Muscle layer of colon (tissue), 2 donors: ENCODE measurements at regions not wholly inside any gene's neighbourhood (a gene's known extent, or its start where the extent isn't known, plus 50 kb on each side); places are given as distances from the start of the nearest gene placed in this dataset.

Experiments used
- H3K27ac ChIP-seq: one replicate; pipeline ENCODE4 v1.7.0; 2013; ENCODE audit warnings: low read depth, mild to moderate bottlenecking, low read length, moderate library complexity
- H3K27me3 ChIP-seq, 2 donors: one replicate each; pipeline ENCODE4 v1.7.0; 2013; ENCODE audit warnings: low read length in 2 of 2, mild to moderate bottlenecking in 2 of 2; ENCODE audit not compliant: insufficient read depth in 2 of 2, control insufficient read depth in 1 of 2
- H3K36me3 ChIP-seq: one replicate; pipeline ENCODE4 v1.7.0; 2013; ENCODE audit warnings: mild to moderate bottlenecking, low read length; ENCODE audit not compliant: insufficient read depth
- H3K4me1 ChIP-seq: one replicate; pipeline ENCODE4 v1.7.0; 2013; ENCODE audit warnings: mild to moderate bottlenecking, low read length; ENCODE audit not compliant: insufficient read depth
- H3K4me3 ChIP-seq, 2 donors: one replicate each; pipeline ENCODE4 v1.7.0; 2013; ENCODE audit warnings: low read length in 2 of 2, low read depth in 1 of 2, mild to moderate bottlenecking in 1 of 2, moderate library complexity in 1 of 2
- H3K9ac ChIP-seq: one replicate; pipeline ENCODE4 v1.7.0; 2013; ENCODE audit warnings: low read length
- H3K9me3 ChIP-seq: one replicate; pipeline ENCODE4 v1.7.0; 2013; ENCODE audit warnings: mild to moderate bottlenecking, low read length
- donor health status: abdominal sarcoma.
- donor health status: Adenocarcinoma of cecum.

DNA sequence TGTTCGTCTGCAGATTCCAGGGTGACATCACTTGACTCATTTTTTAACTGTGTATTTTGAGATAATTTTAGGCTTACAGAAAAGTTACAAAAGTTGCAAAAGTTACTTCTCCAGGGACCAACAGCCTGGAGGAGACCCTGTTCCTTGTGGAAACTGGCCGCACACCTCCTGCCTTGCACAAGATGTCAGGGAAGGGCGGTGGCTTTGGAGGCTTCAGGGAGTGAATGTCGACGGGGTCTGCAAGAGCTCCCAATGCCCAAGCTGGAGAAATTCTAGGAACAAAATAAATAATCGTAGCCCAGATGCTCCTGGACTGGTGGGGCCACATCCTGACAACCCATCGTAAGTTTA is 62.2 kb upstream of the FAM20C start:
- Histone ChIP-seq H3K9ac (no peak overlapping the region), H3K36me3 (no peaks in the 10 kb centered on the region), H3K9me3 (no peaks in the 10 kb centered on the region), H3K4me1 (peaks cover 28% of the 10 kb centered on the region), H3K4me3 (peak overlapping the region in 1 of 2 donors; percentile 12), H3K27me3 (no peaks in the 10 kb centered on the region), H3K27ac (no peak overlapping the region)

DNA sequence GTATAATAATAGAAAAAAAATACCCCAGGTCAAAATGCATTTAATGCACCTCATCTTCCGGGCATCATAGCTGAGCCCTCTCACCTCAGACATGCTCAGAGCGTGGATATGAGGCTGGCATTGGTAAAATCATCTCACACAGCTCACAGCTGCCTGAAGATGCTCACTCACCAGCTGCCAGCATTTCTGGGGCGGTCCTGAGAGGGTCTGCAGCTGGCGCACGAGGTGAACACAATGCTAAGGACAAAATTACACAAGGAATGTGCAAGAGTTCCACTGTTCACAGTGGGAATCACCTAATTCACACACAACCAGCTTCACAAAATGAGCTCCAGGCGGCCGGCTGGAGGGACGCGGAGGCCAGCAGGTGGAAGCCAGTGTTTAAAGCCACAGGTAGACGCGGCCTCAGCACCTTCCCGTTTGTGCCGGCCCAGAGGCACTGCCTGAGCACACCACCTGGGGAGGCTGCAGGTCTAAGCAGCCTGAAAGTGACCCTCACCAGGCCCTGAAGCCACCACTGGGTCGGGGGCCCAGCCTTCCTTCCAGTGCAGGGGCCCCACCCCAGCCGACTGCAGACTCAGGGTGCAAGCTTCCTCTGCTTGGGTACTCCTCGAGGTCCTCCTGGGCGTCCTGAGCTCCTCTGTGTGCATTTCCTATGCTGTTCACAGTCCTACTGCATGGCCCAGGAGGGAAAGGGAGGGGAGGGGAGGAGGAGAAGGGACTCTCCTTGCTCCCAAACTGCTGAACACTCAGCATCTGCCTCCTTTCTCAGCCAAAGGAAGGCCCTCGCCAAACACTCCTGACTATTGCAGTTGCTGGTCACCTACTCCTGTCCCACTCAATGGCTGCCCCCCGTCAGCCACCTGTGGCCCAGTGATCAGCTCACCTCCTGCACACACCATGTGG is 61.2 kb upstream of the FAM20C start:
- H3K4me1 ChIP-seq = peaks cover 28% of the 10 kb centered on the region
- no peaks in the 10 kb centered on the region for H3K27me3 ChIP-seq
- no peaks in the 10 kb centered on the region for H3K36me3 ChIP-seq
- H3K4me3 ChIP-seq = no peak overlapping the region
- no peak overlapping the region for H3K9ac ChIP-seq
- no peak overlapping the region for H3K27ac ChIP-seq
- H3K9me3 ChIP-seq = no peaks in the 10 kb centered on the region

DNA sequence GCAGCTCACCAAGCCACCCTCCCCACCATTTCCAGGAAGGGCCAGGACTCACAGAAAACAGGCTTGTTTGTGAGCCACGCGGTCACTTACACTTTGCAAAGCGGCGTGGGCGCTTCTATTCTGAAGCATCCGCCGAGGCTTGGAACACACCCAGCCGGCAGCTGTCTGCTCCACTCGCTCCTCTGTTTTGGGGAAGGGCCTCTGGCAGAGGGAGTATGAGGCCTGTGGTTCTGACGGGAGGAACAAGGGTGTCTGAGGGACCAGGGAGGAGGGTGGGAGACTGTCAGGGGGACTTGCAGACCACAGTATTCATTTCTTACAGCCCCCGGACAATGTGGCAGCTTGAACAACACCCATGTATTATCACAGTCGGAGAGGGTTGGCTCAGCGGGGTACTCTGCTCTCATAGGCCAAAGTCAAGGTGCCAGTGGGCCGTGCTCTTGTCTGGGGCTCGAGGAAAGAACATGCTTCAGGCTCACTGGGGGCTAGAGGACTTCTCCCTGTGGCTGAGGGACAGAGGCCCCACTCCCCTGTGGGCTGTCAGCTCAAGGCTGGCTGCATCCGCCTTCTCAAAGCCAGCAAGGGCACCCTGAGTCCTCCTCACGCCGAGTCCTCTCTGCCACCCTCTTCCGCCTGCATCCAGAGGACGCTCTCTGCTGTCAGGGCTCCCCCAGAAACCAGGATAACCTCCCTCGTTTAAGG is 60.4 kb upstream of the FAM20C start:
- Histone ChIP-seq H3K9ac (no peak overlapping the region), H3K9me3 (no peaks in the 10 kb centered on the region), H3K27ac (no peak overlapping the region), H3K36me3 (no peaks in the 10 kb centered on the region), H3K4me3 (no peak overlapping the region), H3K27me3 (no peaks in the 10 kb centered on the region), H3K4me1 (peaks cover 28% of the 10 kb centered on the region)

DNA sequence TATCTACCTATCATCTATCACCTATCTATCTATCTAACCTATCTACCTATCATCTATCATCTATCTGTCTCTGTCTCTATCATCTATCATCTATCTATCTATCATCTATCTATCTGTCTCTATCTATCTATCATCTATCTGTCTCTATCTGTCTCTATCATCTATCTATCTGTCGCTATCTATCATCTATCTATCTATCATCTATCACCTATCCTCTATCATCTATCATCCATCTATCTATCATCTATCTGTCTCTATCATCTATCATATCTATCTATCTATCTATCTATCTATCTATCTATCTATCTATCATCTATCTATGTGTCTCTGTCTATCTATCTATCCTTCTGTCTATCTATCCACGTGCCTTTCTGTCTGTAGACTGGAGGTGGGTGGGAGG is 59.5 kb upstream of the FAM20C start:
- H3K27me3 ChIP-seq = no peaks in the 10 kb centered on the region
- H3K36me3 ChIP-seq = no peaks in the 10 kb centered on the region
- no peak overlapping the region for H3K4me3 ChIP-seq
- H3K4me1 ChIP-seq = peaks cover 28% of the 10 kb centered on the region
- H3K27ac ChIP-seq = no peak overlapping the region
- no peaks in the 10 kb centered on the region for H3K9me3 ChIP-seq
- H3K9ac ChIP-seq = no peak overlapping the region

DNA sequence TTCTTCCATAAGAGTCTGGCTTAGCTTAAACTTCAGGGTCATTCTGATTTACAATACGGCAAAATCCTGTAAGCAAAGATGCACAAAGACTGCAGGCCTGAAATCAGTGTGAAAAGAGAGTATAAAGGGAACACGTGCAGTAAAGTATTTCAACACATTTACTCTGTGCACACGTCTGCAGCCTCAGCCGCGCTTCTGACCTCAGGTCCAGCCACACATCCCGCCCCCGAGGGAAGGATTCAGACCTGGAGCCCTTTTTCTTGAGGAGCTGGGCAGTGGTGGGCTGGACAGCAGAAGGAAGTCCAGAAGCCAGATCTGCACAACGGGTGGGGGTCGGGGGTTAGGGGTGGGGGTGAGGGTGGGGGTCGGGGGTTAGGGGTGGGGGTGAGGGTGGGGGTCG is 58.9 kb upstream of the FAM20C start:
- H3K4me1 ChIP-seq = peaks cover 28% of the 10 kb centered on the region
- no peaks in the 10 kb centered on the region for H3K9me3 ChIP-seq
- no peak overlapping the region for H3K4me3 ChIP-seq
- no peak overlapping the region for H3K9ac ChIP-seq
- no peaks in the 10 kb centered on the region for H3K27me3 ChIP-seq
- H3K27ac ChIP-seq = no peak overlapping the region
- H3K36me3 ChIP-seq = no peaks in the 10 kb centered on the region

DNA sequence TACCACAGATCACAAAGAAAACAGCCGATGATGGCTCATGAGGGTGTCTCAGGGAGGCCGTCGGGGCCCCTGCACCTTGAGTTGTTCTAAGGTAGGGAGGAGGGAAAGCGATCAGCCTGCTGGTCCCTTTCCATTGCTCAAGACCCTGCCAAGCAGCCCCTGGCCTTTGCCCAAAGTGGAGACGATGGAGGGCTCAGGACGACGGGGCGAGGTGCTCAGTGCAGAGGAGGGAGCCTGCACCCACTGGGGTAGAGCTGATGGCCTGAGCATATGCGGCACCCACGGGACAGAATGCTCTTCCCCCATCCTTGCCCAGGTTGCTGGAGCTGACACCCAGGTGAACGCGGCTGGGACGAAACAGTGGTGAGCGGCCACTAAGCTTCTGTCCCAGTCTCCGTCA is 58.3 kb upstream of the FAM20C start:
- Histone ChIP-seq H3K36me3 (no peaks in the 10 kb centered on the region), H3K9me3 (no peaks in the 10 kb centered on the region), H3K4me3 (no peak overlapping the region), H3K9ac (no peak overlapping the region), H3K27me3 (no peaks in the 10 kb centered on the region), H3K27ac (no peak overlapping the region), H3K4me1 (peaks cover 28% of the 10 kb centered on the region)

DNA sequence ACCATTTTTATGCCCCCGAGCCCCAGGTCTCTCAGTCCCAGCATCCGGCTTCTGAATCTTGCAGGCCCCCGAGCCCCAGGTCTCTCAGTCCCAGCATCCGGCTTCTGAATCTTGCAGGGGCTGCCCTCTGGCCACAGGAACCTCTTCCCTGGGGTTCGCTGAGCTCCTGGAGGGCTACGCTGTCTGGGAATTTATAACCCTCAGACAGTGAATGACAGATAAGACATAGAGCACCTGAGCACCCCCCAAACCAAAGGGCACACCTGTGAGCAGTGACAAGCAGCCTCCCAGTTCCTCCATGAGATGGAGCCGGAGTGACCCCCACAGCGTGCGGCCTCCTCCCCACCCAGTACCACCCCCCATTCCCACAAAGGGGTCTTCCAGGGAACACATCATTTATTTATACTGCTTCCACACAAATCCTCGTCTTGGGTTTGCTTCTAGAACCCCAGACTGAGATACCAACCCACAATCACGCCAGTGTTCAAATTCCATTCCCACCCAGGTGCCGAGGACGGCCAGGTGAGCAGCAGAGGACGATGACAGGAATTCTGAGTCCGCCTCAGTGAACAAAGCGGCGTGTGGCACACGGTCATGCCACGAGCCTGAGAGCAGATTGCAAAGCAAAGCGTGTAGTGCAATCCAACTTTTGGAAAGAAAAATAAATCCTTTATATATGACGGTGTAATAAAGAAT is 57.7 kb upstream of the FAM20C start:
- Histone ChIP-seq H3K4me1 (peaks cover 22% of the 10 kb centered on the region), H3K27ac (no peak overlapping the region), H3K4me3 (no peak overlapping the region), H3K36me3 (no peaks in the 10 kb centered on the region), H3K27me3 (no peaks in the 10 kb centered on the region), H3K9me3 (no peaks in the 10 kb centered on the region), H3K9ac (no peak overlapping the region)

DNA sequence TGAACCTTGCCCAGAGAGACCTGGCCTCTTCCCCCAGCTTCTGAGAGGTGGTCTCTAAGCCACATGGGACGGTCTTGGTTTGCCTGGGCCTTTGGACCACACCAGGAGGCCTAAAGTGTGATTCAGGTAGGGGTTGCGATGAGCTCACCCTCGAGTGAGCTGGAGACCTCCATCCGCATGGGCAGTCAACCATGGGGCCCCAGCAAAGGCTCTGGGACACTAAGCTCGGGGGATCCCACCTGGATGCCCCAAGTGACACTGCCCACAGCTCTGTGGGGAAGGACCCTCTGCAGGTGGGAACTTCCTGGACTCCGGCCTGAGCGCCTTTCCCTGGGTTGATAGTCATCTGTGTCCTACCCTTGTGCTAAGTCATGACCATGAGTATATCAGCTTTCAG is 57.1 kb upstream of the FAM20C start:
- Histone ChIP-seq H3K36me3 (no peaks in the 10 kb centered on the region), H3K27ac (no peak overlapping the region), H3K4me3 (no peak overlapping the region), H3K9ac (no peak overlapping the region), H3K9me3 (no peaks in the 10 kb centered on the region), H3K4me1 (peaks cover 18% of the 10 kb centered on the region), H3K27me3 (no peaks in the 10 kb centered on the region)

DNA sequence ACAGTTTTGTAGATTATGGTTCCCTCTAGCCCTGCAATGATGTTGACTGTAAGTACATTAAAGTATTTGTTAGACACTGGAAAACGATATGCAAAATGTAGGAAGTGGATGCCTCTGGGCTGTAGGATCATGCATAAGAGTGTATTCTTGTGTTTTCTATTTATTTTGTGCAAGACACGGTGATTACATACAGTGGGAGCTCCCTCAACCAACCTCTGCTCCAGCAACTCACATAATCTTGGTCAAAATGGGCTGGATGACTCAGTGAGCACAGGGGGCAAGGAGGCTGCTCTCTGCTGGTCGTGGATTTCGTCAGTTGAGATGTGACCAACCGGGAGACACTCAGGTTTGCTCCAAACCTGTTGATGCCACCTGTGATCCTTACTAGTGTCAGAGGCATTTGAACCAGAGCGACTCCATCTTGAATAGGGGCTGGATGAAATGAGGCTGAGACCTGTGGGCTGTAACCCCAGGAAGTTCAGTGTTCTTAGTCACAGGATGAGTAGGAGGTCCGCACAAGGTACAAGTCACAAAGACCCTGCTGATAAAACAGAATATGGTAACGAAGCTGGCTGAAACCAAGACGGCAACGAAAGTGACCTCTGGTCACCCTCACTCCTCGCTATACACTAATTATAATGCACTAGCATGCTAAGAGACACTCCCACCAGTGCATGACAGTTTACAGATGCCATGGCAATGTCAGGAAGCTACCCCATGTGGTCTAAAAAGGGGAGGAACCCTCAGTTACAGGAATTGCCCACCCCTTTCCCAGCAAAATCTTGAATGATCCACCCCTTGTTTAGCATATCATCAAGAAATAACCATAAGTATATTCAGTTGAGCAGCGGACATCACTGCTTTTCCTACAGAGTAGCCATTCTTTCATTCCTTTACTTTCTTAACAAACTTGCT is 56.4 kb upstream of the FAM20C start:
- no peaks in the 10 kb centered on the region for H3K9me3 ChIP-seq
- H3K27ac ChIP-seq = no peak overlapping the region
- peaks cover 11% of the 10 kb centered on the region for H3K4me1 ChIP-seq
- H3K36me3 ChIP-seq = no peaks in the 10 kb centered on the region
- H3K4me3 ChIP-seq = no peak overlapping the region
- H3K9ac ChIP-seq = no peak overlapping the region
- no peaks in the 10 kb centered on the region for H3K27me3 ChIP-seq

DNA sequence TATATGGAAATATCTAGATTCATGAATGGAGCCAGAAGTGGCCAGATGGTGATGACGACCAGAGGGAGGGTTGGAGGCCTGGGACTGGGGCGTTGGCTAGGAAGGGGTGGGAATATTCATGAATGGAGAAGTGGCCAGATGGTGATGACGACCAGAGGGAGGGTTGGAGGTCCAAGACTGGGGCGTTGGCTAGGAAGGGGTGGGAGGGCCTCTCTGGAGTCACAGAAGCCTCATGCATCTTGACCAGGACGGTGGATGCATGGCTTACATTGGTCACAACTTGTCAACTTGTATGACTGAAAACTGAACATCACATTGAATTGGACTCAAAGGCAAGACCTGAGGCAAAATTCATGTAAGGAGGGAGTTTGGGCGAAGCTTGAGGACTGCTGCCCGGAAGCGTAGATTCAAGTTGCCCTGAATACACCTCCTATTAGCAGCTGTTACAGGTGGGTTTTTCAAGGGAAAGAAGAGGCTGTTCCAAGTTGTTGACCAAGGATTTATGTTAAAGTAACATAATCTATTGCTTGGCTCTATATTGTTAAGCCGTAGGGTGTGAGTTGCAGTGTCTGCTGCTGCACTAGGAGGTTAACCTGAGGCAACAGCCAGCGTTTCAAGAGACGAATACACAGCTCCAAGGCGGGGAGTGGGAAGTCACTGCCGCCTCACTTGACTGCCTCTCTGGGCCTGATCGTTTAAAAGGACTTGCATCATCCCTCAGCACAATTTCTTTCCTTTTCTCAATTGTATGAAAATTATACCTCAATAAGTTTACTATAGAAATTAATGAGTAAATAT is 55.1 kb upstream of the FAM20C start:
- Histone ChIP-seq H3K27me3 (no peaks in the 10 kb centered on the region), H3K4me1 (no peaks in the 10 kb centered on the region), H3K9ac (no peak overlapping the region), H3K9me3 (no peaks in the 10 kb centered on the region), H3K27ac (no peak overlapping the region), H3K4me3 (no peak overlapping the region), H3K36me3 (no peaks in the 10 kb centered on the region)
